Smooth muscle cell (in vitro differentiated cells): ENCODE measurements at regions not wholly inside any gene's neighbourhood (a gene's known extent, or its start where the extent isn't known, plus 50 kb on each side); places are given as distances from the start of the nearest gene placed in this dataset.

Experiments used
- DNase-seq: peaks from one replicate; lab custom pipeline; 2025; ENCODE audit not compliant: unreplicated experiment; lab: John Stamatoyannopoulos, UW
- H2AFZ ChIP-seq: fragments of 200-600 bp; sonication (generic); 2 replicates; pipeline ENCODE4 v1.6.0; 2016; ENCODE audit warnings: antibody characterized with exemption, low read depth, mild to moderate bottlenecking
- H3F3A ChIP-seq: fragments of 200-600 bp; sonication (generic); 2 replicates; pipeline ENCODE4 v1.6.0; 2017; ENCODE audit warnings: antibody characterized with exemption, low read depth
- H3K27ac ChIP-seq: fragments of 200-600 bp; sonication (generic); 2 replicates; pipeline ENCODE4 v1.5.1; 2016; ENCODE audit warnings: low read depth, mild to moderate bottlenecking
- H3K27me3 ChIP-seq: fragments of 200-600 bp; sonication (generic); 2 replicates; pipeline ENCODE4 v1.6.1; 2016; ENCODE audit warnings: low read depth, mild to moderate bottlenecking
- H3K36me3 ChIP-seq: fragments of 200-600 bp; sonication (generic); 2 replicates; pipeline ENCODE4 v1.5.1; 2016; ENCODE audit warnings: low read depth
- H3K4me1 ChIP-seq: fragments of 200-600 bp; sonication (generic); 2 replicates; pipeline ENCODE4 v1.5.1; 2016; ENCODE audit warnings: low read depth
- H3K4me2 ChIP-seq: fragments of 200-600 bp; sonication (generic); 2 replicates; pipeline ENCODE4 v1.6.0; 2016; ENCODE audit warnings: mild to moderate bottlenecking
- H3K4me3 ChIP-seq: fragments of 200-600 bp; sonication (generic); 2 replicates; pipeline ENCODE4 v1.5.1; 2016; ENCODE audit warnings: mild to moderate bottlenecking
- H3K79me2 ChIP-seq: fragments of 200-600 bp; sonication (generic); 2 replicates; pipeline ENCODE4 v1.6.0; 2016; ENCODE audit warnings: low read depth, mild to moderate bottlenecking
- H3K9ac ChIP-seq: fragments of 200-600 bp; sonication (generic); 2 replicates; pipeline ENCODE4 v1.6.0; 2016; ENCODE audit warnings: low read depth
- H3K9me3 ChIP-seq: fragments of 200-600 bp; sonication (generic); replicated peaks from 2 replicates; pipeline ENCODE4 v1.5.1; 2016; ENCODE audit warnings: low read depth
- H4K20me1 ChIP-seq: fragments of 200-600 bp; sonication (generic); 2 replicates; pipeline ENCODE4 v1.6.0; 2016; ENCODE audit warnings: low read depth
- CTCF ChIP-seq: fragments of 200-600 bp; sonication (generic); IDR thresholded peaks from 2 replicates; pipeline ENCODE4 v1.5.1; 2017; ENCODE audit warnings: borderline replicate concordance, mild to moderate bottlenecking, antibody characterized with exemption; ENCODE audit not compliant: insufficient read depth, poor library complexity, severe bottlenecking
- WGBS: methylation state at CpG from one replicate; pipeline ENCODE4 v1.1.7; 2016; ENCODE audit warnings: low lambda C conversion rate; 5-methylcytosine and 5-hydroxymethylcytosine counted together

- H4K20me1 ChIP-seq, result no peaks in the 10 kb centered on the region
- H3K4me3 ChIP-seq, result no peak overlapping the region
- DNase-seq, result no peak
- H3K36me3 ChIP-seq, result no peaks in the 10 kb centered on the region
- no peaks in the 10 kb centered on the region for H3K79me2 ChIP-seq
- no peaks in the 10 kb centered on the region for H3K9me3 ChIP-seq
- no peak overlapping the region for H2AFZ ChIP-seq
- H3K4me2 ChIP-seq, result no peak overlapping the region
- no peaks in the 10 kb centered on the region for H3F3A ChIP-seq
- over 99% methylated on average over 7 of the region's 7 CpGs for WGBS
- H3K27me3 ChIP-seq, result no peaks in the 10 kb centered on the region
- no peak for TF ChIP-seq CTCF
- no peak overlapping the region for H3K27ac ChIP-seq
- H3K9ac ChIP-seq, result no peak overlapping the region
- H3K4me1 ChIP-seq, result no peaks in the 10 kb centered on the region
These were observed 1537.9 kb downstream of the PCDH18 start for GRCh38 chr4:135994360-135994759.

- Histone ChIP-seq H3K27ac (no peak overlapping the region), H3F3A (no peaks in the 10 kb centered on the region), H3K4me2 (no peak overlapping the region), H2AFZ (no peak overlapping the region), H3K9me3 (no peaks in the 10 kb centered on the region), H3K9ac (no peak overlapping the region), H3K36me3 (no peaks in the 10 kb centered on the region), H3K79me2 (no peaks in the 10 kb centered on the region), H3K27me3 (no peaks in the 10 kb centered on the region), H4K20me1 (no peaks in the 10 kb centered on the region), H3K4me1 (no peaks in the 10 kb centered on the region), H3K4me3 (no peak overlapping the region)
- DNase-seq, result no peak
- TF ChIP-seq CTCF, result no peak
These were observed 1555.4 kb downstream of the PCDH18 start for GRCh38 chr4:135976860-135977259.

GRCh38 chr4:135966936-135967335 lies 1565.4 kb downstream of the PCDH18 start:
- H3K27me3 ChIP-seq, result no peaks in the 10 kb centered on the region
- WGBS, result 92% methylated on average over 1 of the region's 1 CpG
- H3K4me1 ChIP-seq, result no peaks in the 10 kb centered on the region
- DNase-seq, result no peak
- H3F3A ChIP-seq, result no peaks in the 10 kb centered on the region
- H3K36me3 ChIP-seq, result no peaks in the 10 kb centered on the region
- H3K4me3 ChIP-seq, result no peak overlapping the region
- no peak for TF ChIP-seq CTCF
- H3K4me2 ChIP-seq, result no peak overlapping the region
- no peaks in the 10 kb centered on the region for H3K79me2 ChIP-seq
- H2AFZ ChIP-seq, result no peak overlapping the region
- no peak overlapping the region for H3K9ac ChIP-seq
- no peak overlapping the region for H3K27ac ChIP-seq
- no peaks in the 10 kb centered on the region for H3K9me3 ChIP-seq
- H4K20me1 ChIP-seq, result no peaks in the 10 kb centered on the region

- DNase-seq, result no peak
- no peak overlapping the region for H3K9ac ChIP-seq
- no peak overlapping the region for H3K4me2 ChIP-seq
- TF ChIP-seq CTCF, result no peak
- WGBS, result 70% methylated on average over 1 of the region's 1 CpG
- no peaks in the 10 kb centered on the region for H4K20me1 ChIP-seq
- H2AFZ ChIP-seq, result no peak overlapping the region
- H3K79me2 ChIP-seq, result no peaks in the 10 kb centered on the region
- H3K27me3 ChIP-seq, result no peaks in the 10 kb centered on the region
- no peaks in the 10 kb centered on the region for H3F3A ChIP-seq
- H3K4me1 ChIP-seq, result no peaks in the 10 kb centered on the region
- H3K27ac ChIP-seq, result no peak overlapping the region
- no peaks in the 10 kb centered on the region for H3K36me3 ChIP-seq
- no peaks in the 10 kb centered on the region for H3K9me3 ChIP-seq
- H3K4me3 ChIP-seq, result no peak overlapping the region
These were observed 1569.3 kb downstream of the PCDH18 start for GRCh38 chr4:135963009-135963408.
